IMR-90 (cell line): ENCODE measurements at regions not wholly inside any gene's neighbourhood (a gene's known extent, or its start where the extent isn't known, plus 50 kb on each side); places are given as distances from the start of the nearest gene placed in this dataset.

Source experiments
- ATAC-seq: fragments of 200-7000 bp; cut with Tn5 transposase; 2 replicates; pipeline ENCODE4 v1.9.1; 2020; ENCODE audit warnings: low read depth, mild to moderate bottlenecking, moderate library complexity
- BruUV-seq: library from RNA; stranded (reverse); fragments of 400-500 nt; replicated peaks from 2 replicates; lab custom pipeline; 2021; lab: Mats Ljungman, UMichigan
- CTCF ChIA-PET: fragments of 300-600 bp; formaldehyde crosslinking; extraction: SDS; loops from one replicate; lab custom pipeline; 2021; ENCODE audit warnings: antibody characterized with exemption; lab: Yijun Ruan, JAX
- POLR2A ChIA-PET: fragments of 300-600 bp; sonication (Branson Sonifier 250); formaldehyde crosslinking; loops from one replicate; lab custom pipeline; 2022; ENCODE audit warnings: antibody characterized with exemption; ENCODE audit not compliant: unreplicated experiment; lab: Charles Lee
- DNase-seq: peaks from one replicate; pipeline ENCODE4 v3.0.0; 2013
- H2AFZ ChIP-seq: replicated peaks from 2 replicates; pipeline ENCODE3; 2013; ENCODE audit warnings: low read length, mild to moderate bottlenecking; ENCODE audit not compliant: poor library complexity
- H2AK5ac ChIP-seq: 2 replicates; pipeline ENCODE4 v1.6.1; 2013; ENCODE audit warnings: low read depth, low read length, inconsistent platforms
- H2AK9ac ChIP-seq: replicated peaks from 2 replicates; pipeline ENCODE3; 2013; ENCODE audit warnings: mild to moderate bottlenecking, low read depth, low read length, moderate library complexity; ENCODE audit not compliant: poor library complexity
- H2BK120ac ChIP-seq: 2 replicates; pipeline ENCODE4 v1.6.1; 2013; ENCODE audit warnings: low read depth, low read length, inconsistent platforms
- H2BK15ac ChIP-seq: 3 replicates; pipeline ENCODE4 v1.6.1; 2013; ENCODE audit warnings: low read depth, low read length, inconsistent platforms
- H2BK20ac ChIP-seq: 2 replicates; pipeline ENCODE4 v1.6.1; 2013; ENCODE audit warnings: low read depth, mild to moderate bottlenecking, inconsistent platforms, low read length, moderate library complexity
- H2BK5ac ChIP-seq: 2 replicates; pipeline ENCODE4 v1.6.1; 2013; ENCODE audit warnings: mild to moderate bottlenecking, low read depth, low read length, inconsistent platforms; ENCODE audit not compliant: poor library complexity, severe bottlenecking
- H3K14ac ChIP-seq: replicated peaks from 2 replicates; pipeline ENCODE4 v1.6.1; 2013; ENCODE audit warnings: low read depth, low read length, inconsistent platforms
- H3K18ac ChIP-seq: 2 replicates; pipeline ENCODE4 v1.6.1; 2013; ENCODE audit warnings: low read depth, low read length, control low read depth
- H3K23ac ChIP-seq: 2 replicates; pipeline ENCODE4 v1.6.1; 2013; ENCODE audit warnings: low read depth, low read length, inconsistent platforms
- H3K27ac ChIP-seq: 2 replicates; pipeline ENCODE4 v1.5.1; 2013; ENCODE audit warnings: mild to moderate bottlenecking, control low read depth, low read length; ENCODE audit not compliant: insufficient read depth
- H3K27me3 ChIP-seq: 2 replicates; pipeline ENCODE4 v1.6.1; 2013; ENCODE audit warnings: low read length; ENCODE audit not compliant: control insufficient read depth, insufficient read depth
- H3K36me3 ChIP-seq: 2 replicates; pipeline ENCODE4 v1.6.1; 2013; ENCODE audit warnings: low read length, mixed read lengths; ENCODE audit not compliant: control insufficient read depth, insufficient read depth
- H3K4ac ChIP-seq: 2 replicates; pipeline ENCODE4 v1.6.1; 2013; ENCODE audit warnings: low read depth, low read length, inconsistent platforms
- H3K4me1 ChIP-seq: 2 replicates; pipeline ENCODE4 v1.6.1; 2013; ENCODE audit warnings: low read length, mixed read lengths; ENCODE audit not compliant: control insufficient read depth, insufficient read depth
- H3K4me2 ChIP-seq: 2 replicates; pipeline ENCODE4 v1.6.1; 2013; ENCODE audit warnings: low read depth, mild to moderate bottlenecking, control low read depth, low read length, moderate library complexity
- H3K4me3 ChIP-seq: 2 replicates; pipeline ENCODE4 v1.5.1; 2013; ENCODE audit warnings: low read depth, mild to moderate bottlenecking, control low read depth, low read length, moderate library complexity; ENCODE audit not compliant: insufficient read depth
- H3K56ac ChIP-seq: 2 replicates; pipeline ENCODE4 v1.6.1; 2013; ENCODE audit warnings: low read length, inconsistent platforms; ENCODE audit not compliant: insufficient read depth; ENCODE audit errors: extremely low read depth
- H3K79me1 ChIP-seq, 2 experiments: 2 replicates each; pipeline ENCODE4 v1.6.1; 2013; ENCODE audit warnings: low read length in 2 of 2, inconsistent platforms in 1 of 2, low read depth in 1 of 2
- H3K9ac ChIP-seq: 2 replicates; pipeline ENCODE4 v1.6.1; 2013; ENCODE audit warnings: low read depth, low read length, control low read depth
- H3K9me1 ChIP-seq: 2 replicates; pipeline ENCODE4 v1.6.1; 2013; ENCODE audit warnings: low read length, inconsistent platforms; ENCODE audit not compliant: insufficient read depth
- H3K9me3 ChIP-seq: 2 replicates; pipeline ENCODE4 v1.6.1; 2013; ENCODE audit warnings: low read length; ENCODE audit not compliant: control insufficient read depth, insufficient read depth
- H4K20me1 ChIP-seq: 2 replicates; pipeline ENCODE4 v1.6.1; 2013; ENCODE audit warnings: low read length, inconsistent platforms; ENCODE audit not compliant: insufficient read depth
- H4K5ac ChIP-seq: 2 replicates; pipeline ENCODE4 v1.6.1; 2013; ENCODE audit warnings: mild to moderate bottlenecking, low read depth, low read length, control low read depth
- H4K8ac ChIP-seq, 2 experiments: 2 replicates each; pipeline ENCODE4 v1.6.1; 2013; ENCODE audit warnings: low read depth in 2 of 2, low read length in 2 of 2, control low read depth in 1 of 2, inconsistent platforms in 1 of 2
- H4K91ac ChIP-seq: 2 replicates; pipeline ENCODE4 v1.6.1; 2013; ENCODE audit warnings: low read depth, low read length, inconsistent platforms; ENCODE audit not compliant: insufficient read depth
- BHLHE40 ChIP-seq: fragments of 150-350 bp; IDR thresholded peaks from 2 replicates; pipeline ENCODE4 v1.6.1; 2016; ENCODE audit warnings: mild to moderate bottlenecking, low read depth, low read length
- CEBPB ChIP-seq: IDR thresholded peaks from 2 replicates; pipeline ENCODE4 v1.6.1; 2012; ENCODE audit warnings: low read depth, low read length, improper control_type of control experiment
- CTCF ChIP-seq: conservative IDR thresholded peaks from 2 replicates; pipeline ENCODE4 v1.5.1; 2012; ENCODE audit warnings: mild to moderate bottlenecking, low read depth, low read length, improper control_type of control experiment
- MAFK ChIP-seq: IDR thresholded peaks from 2 replicates; pipeline ENCODE4 v1.6.1; 2012; ENCODE audit warnings: low read depth, low read length, improper control_type of control experiment
- MAZ ChIP-seq: IDR thresholded peaks from 2 replicates; pipeline ENCODE4 v1.6.1; 2012; ENCODE audit warnings: low read depth, mild to moderate bottlenecking, low read length, improper control_type of control experiment, moderate library complexity, borderline replicate concordance
- MXI1 ChIP-seq: IDR thresholded peaks from 2 replicates; pipeline ENCODE4 v1.6.1; 2012; ENCODE audit warnings: low read depth, mild to moderate bottlenecking, low read length, moderate library complexity, borderline replicate concordance
- RFX5 ChIP-seq: IDR thresholded peaks from 2 replicates; pipeline ENCODE4 v1.8.0; 2012; ENCODE audit warnings: low read depth, mild to moderate bottlenecking, low read length, moderate library complexity
- SMC3 ChIP-seq: fragments of 150-350 bp; IDR thresholded peaks from 2 replicates; pipeline ENCODE4 v1.6.1; 2016; ENCODE audit warnings: low read depth, mild to moderate bottlenecking, antibody characterized with exemption, low read length, moderate library complexity
- WGBS, 2 experiments: methylation state at CpG; one replicate each; pipeline versions ENCODE4 v1.1.5 to v1.1.7; 2013; ENCODE audit warnings: missing lambda C conversion rate in 2 of 2; ENCODE audit not compliant: insufficient read length in 1 of 2; ENCODE audit errors: extremely low coverage in 2 of 2; 5-methylcytosine and 5-hydroxymethylcytosine counted together
- dilution Hi-C: fragments of 300-500 bp; cut with HindIII; formaldehyde crosslinking; loops from one replicate; pipeline ENCODE4 v1.14.3; 2018; ENCODE audit warnings: low sequenced_read_pairs; ENCODE audit not compliant: unreplicated experiment
- in situ Hi-C: fragments of 300-500 bp; cut with MboI; formaldehyde crosslinking; loops from 3 replicates; pipeline ENCODE4 v1.14.3; 2019; ENCODE audit warnings: low sequenced_read_pairs, inconsistent platforms, mixed read lengths
- intact Hi-C: fragments of 100-400 bp; cut with micrococcal nuclease; formaldehyde crosslinking; loops from 2 replicates; pipeline ENCODE4 v1.10.0; 2022
- TF ChIP-seq, protein P1 (sequence below): fragments of 150-350 bp; IDR thresholded peaks from 2 replicates; pipeline ENCODE4 v1.6.1; 2017; ENCODE audit warnings: mild to moderate bottlenecking, antibody characterized with exemption, low read length, low read depth

DNA sequence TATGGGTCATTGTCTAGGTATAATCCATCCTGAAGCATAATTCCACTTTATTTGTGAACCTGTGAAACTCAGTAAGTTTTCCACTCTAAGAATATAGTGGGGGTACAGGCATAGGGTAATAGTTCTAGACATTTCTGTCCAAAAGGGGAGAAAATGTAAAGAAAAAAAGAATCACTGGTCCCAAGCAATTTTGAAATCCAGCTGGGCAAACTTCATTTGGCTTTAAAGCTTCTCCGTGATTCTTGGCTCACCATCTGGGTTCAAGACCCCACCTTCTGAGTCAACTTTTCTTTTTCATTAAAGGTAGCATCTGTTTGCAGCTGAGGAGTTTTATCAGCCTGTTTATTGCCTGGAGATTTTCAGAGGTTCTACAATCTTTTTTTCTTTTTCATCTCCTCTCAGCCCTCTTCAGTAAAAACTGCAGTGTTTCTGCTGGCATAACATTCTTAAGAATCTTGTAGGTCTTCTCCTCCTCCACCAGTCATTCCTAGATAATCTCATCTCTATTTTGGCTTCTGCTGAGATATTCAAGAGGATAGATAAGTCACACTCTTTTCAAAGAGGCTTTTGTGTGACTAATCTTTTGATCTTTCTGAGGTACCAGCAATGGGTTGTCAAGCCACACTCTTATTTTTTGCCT, 126.1 kb upstream of the PITX1 start:
- H3K56ac ChIP-seq: no peak overlapping the region
- in situ Hi-C loops: no loop called here
- ATAC-seq (no peak), DNase-seq (no peak)
- peaks cover 17% of the 10 kb centered on the region for H3K9me3 ChIP-seq
- H3K4me1 ChIP-seq: no peaks in the 10 kb centered on the region
- H2BK120ac ChIP-seq: no peak overlapping the region
- no peak overlapping the region for H3K18ac ChIP-seq
- H3K14ac ChIP-seq: no peak overlapping the region
- no peaks in the 10 kb centered on the region for H3K79me1 ChIP-seq
- ChIA-PET POLR2A (no interaction called here), CTCF (no interaction called here)
- H4K5ac ChIP-seq: no peak overlapping the region
- no TSS peak for BruUV-seq
- no peak overlapping the region for H3K4me2 ChIP-seq
- intact Hi-C loops: no loop called here
- dilution Hi-C loops: no loop called here
- no peak overlapping the region for H3K4me3 ChIP-seq
- no peak overlapping the region for H2AK9ac ChIP-seq
- 83% methylated on average over 1 of the region's 1 CpG; no CpG with 5 or more reads in 1 of the 2 experiments for WGBS, 2 experiments
- no peak overlapping the region for H2BK20ac ChIP-seq
- H3K36me3 ChIP-seq: no peaks in the 10 kb centered on the region
- no peak overlapping the region for H2BK5ac ChIP-seq
- H3K9me1 ChIP-seq: no peaks in the 10 kb centered on the region
- TF ChIP-seq MXI1 (no peak), MAZ (no peak), CEBPB (no peak), SMC3 (no peak), BHLHE40 (no peak), RFX5 (no peak), MAFK (no peak), CTCF (no peak)
- TF ChIP-seq, protein P1, sequence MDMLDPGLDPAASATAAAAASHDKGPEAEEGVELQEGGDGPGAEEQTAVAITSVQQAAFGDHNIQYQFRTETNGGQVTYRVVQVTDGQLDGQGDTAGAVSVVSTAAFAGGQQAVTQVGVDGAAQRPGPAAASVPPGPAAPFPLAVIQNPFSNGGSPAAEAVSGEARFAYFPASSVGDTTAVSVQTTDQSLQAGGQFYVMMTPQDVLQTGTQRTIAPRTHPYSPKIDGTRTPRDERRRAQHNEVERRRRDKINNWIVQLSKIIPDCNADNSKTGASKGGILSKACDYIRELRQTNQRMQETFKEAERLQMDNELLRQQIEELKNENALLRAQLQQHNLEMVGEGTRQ: no peak
- no peak overlapping the region for H4K91ac ChIP-seq
- H3K27me3 ChIP-seq: peaks cover 18% of the 10 kb centered on the region
- no peak overlapping the region for H3K27ac ChIP-seq
- H2BK15ac ChIP-seq: no peak overlapping the region
- H2AFZ ChIP-seq: no peak overlapping the region
- H2AK5ac ChIP-seq: no peak overlapping the region
- no peak overlapping the region for H3K9ac ChIP-seq
- H4K8ac ChIP-seq: no peak overlapping the region
- no peak overlapping the region for H3K23ac ChIP-seq
- H4K20me1 ChIP-seq: no peaks in the 10 kb centered on the region
- no peak overlapping the region for H3K4ac ChIP-seq
